ENCODE measurements at regions not wholly inside any gene's neighbourhood (a gene's known extent, or its start where the extent isn't known, plus 50 kb on each side); places are given as distances from the start of the nearest gene placed in this dataset.
"Not testable (repeated sequence)": the region's sequence is repeated elsewhere in the genome, so short reads cannot be mapped to it uniquely, and the experiment has no call there.

DNA sequence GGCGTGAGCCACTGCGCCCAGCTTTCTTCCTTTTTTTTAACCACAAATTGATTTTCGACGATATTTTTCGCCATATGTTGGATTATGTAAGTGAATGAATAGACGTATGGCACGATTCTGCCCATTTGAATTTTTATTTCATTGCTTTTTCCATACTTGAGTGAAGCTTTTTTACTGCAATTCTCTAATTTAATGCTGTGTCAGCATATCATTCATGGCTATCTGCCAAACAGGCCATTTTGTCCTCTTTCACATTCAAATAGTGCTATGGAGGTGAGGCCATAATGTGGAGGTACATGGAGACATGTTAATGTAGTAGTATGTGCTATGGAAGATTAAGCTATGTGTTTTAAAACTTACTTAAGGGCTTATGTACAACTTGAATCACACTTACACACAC, 152.1 kb upstream of the TUSC1 start:
- no peak for DNase-seq

GRCh38 chr9:25827626-25828025, 149.4 kb upstream of the TUSC1 start:
- no peak for DNase-seq

- DNase-seq: peak; percentile 11
These were observed 138.2 kb upstream of the TUSC1 start for GRCh38 chr9:25816439-25816838.

DNA sequence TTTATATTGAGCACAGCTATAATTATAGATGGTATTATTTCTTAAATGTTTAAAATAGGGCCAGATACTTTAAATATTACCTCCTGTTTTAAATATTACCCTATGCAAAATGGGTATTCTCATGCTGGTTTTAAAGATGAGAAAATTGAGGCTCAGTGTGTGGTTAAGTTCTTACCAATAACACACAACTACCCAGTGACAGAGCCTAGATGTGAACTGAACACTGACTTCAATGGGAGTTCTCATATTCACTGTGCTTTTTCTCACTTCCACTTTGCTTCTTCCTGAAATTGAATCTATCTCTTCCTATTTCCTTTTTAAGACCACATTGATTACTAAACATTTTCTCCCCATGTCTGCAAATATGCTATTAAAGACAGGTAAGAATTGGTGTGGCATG, 135.8 kb upstream of the TUSC1 start:
- DNase-seq: no peak

GRCh38 chr9:25813478-25813877, 135.2 kb upstream of the TUSC1 start:
- DNase-seq: no peak

DNA sequence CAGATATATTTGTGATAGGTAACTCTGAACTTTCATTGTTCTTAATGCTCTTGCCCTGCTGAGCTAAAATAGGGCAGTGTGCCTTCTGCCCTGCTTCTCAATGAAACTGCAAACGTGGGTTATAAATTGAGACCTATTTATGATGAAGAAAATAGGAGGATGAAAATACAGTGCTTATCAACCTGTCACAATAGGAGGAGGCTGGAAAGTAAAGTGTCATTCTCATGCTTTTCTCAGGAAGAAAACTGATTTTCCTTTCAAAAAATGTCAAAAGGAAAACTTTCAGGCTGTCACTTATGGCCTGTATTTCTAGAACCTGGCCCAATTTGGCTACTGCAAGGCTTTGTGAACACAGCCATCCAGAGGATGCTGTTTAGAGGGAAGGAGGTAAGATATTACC, 130.3 kb upstream of the TUSC1 start:
- no peak for DNase-seq

GRCh38 chr9:25804856-25805255, 126.6 kb upstream of the TUSC1 start:
- no peak for DNase-seq

- not testable (repeated sequence) for DNase-seq
These were observed 123.7 kb upstream of the TUSC1 start for GRCh38 chr9:25801989-25802388.

- no peak for DNase-seq
These were observed 95.6 kb upstream of the TUSC1 start for GRCh38 chr9:25773805-25774204.

- no peak for DNase-seq
These were observed 77.7 kb upstream of the TUSC1 start for GRCh38 chr9:25755951-25756350.

GRCh38 chr9:25752398-25752797, 74.2 kb upstream of the TUSC1 start:
- no peak for DNase-seq

GRCh38 chr9:25742256-25742655, 64.0 kb upstream of the TUSC1 start:
- no peak for DNase-seq

GRCh38 chr9:25733336-25733982, 55.2 kb upstream of the TUSC1 start:
- DNase-seq: peak; percentile 13

DNA sequence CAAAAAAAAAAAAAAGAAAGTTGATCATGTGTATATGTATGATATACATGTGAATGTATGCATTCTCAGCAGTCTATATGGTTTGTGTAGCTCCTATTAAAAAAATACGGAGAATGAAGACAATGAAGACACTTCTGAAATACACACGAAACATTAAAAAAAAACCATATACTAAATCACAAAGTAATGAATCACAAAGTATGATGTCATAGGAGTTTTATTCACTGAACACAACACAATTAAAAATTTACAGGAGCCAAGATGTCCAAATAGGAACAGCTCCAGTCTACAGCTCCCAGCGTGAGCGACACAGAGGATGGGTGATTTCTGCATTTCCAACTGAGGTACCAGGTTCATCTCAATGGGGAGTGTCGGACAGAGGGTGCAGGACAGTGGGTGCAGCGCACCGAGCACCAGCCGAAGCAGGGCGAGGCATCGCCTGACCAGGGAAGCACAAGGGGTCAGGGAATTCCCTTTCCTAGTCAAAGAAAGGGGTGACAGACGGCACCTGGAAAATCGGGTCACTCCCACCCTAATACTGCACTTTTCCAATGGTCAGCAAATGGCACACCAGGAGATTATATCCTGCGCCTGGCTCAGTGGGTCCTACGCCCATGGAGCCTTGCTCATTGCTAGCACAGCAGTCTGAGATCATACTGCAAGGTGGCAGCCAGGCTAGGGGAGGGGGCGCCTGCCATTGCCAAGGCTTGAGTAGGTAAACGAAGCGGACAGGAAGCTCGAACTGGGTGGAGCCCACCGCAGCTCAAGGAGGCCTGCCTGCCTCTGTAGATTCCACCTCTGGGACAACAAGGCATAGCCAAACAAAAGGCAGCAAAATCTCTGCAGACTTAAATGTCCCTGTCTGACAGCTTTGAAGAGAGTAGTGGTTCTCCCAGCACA, 53.9 kb upstream of the TUSC1 start:
- not testable (repeated sequence) for DNase-seq

Data from DMS53 (cell line).